Activated naive CD4-positive, alpha-beta T cell treated with anti-CD3 and anti-CD28 coated beads, Interleukin-2, amount 10 ng/mL, durations not matched to agents 7 days and 5 days (primary cell): ENCODE measurements at regions not wholly inside any gene's neighbourhood (a gene's known extent, or its start where the extent isn't known, plus 50 kb on each side); places are given as distances from the start of the nearest gene placed in this dataset.

Source experiments
- CTCF ChIA-PET: fragments of 350-600 bp; sonication (Branson Sonifier 250); formaldehyde crosslinking; loops from one replicate; lab custom pipeline; 2021; ENCODE audit warnings: antibody characterized with exemption; lab: Charles Lee
- DNase-seq: peaks from one replicate; pipeline ENCODE4 v3.0.0-alpha.2; 2020
- H3K27ac Mint-ChIP-seq: one replicate; pipeline ENCODE4 v1.8.0; 2021; ENCODE audit warnings: mild to moderate bottlenecking, moderate library complexity, mixed read lengths
- H3K27me3 Mint-ChIP-seq: one replicate; pipeline ENCODE4 v1.8.0; 2021; ENCODE audit warnings: mild to moderate bottlenecking, mixed read lengths
- H3K36me3 Mint-ChIP-seq: one replicate; pipeline ENCODE4 v1.8.0; 2021; ENCODE audit warnings: mixed read lengths
- H3K4me1 Mint-ChIP-seq: one replicate; pipeline ENCODE4 v1.8.0; 2021; ENCODE audit warnings: mixed read lengths
- H3K4me3 Mint-ChIP-seq: one replicate; pipeline ENCODE4 v1.8.0; 2021; ENCODE audit warnings: mild to moderate bottlenecking, moderate library complexity, mixed read lengths
- H3K9me3 Mint-ChIP-seq: one replicate; pipeline ENCODE4 v1.8.0; 2021; ENCODE audit warnings: mixed read lengths

GRCh38 chr17:72175787-72176515 lies 55.1 kb downstream of the SOX9 start:
- H3K27ac Mint-ChIP-seq, result no peak overlapping the region
- H3K4me3 Mint-ChIP-seq, result no peak overlapping the region
- CTCF ChIA-PET, result no interaction called here
- no peak for DNase-seq
- no peaks in the 10 kb centered on the region for H3K36me3 Mint-ChIP-seq
- no peaks in the 10 kb centered on the region for H3K4me1 Mint-ChIP-seq
- H3K27me3 Mint-ChIP-seq, result no peaks in the 10 kb centered on the region
- peaks cover 3% of the 10 kb centered on the region for H3K9me3 Mint-ChIP-seq

DNA sequence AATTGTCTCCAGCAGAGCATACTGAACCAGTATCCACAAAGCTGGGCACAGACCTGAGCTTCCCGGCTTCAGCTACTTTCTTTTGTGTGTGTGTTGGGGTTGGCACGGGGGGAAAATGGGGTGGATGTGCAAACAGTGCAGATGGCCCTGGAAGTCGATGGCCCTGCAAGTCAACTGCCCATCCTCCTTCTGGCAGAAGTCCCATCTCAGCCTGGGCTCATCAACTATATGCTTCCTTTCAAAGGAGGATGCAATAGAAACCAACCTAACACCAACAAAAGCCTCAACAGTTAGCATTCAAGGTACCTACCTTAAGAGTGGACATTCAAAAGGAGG lies 55.7 kb downstream of the SOX9 start:
- no peak overlapping the region for H3K27ac Mint-ChIP-seq
- no peaks in the 10 kb centered on the region for H3K4me1 Mint-ChIP-seq
- DNase-seq, result no peak
- peaks cover 3% of the 10 kb centered on the region for H3K9me3 Mint-ChIP-seq
- no peak overlapping the region for H3K4me3 Mint-ChIP-seq
- H3K36me3 Mint-ChIP-seq, result no peaks in the 10 kb centered on the region
- CTCF ChIA-PET, result no interaction called here
- no peaks in the 10 kb centered on the region for H3K27me3 Mint-ChIP-seq

- no peak for DNase-seq
- Mint-ChIP-seq H3K9me3 (peaks cover 3% of the 10 kb centered on the region), H3K27ac (no peak overlapping the region), H3K4me1 (no peaks in the 10 kb centered on the region), H3K4me3 (no peak overlapping the region), H3K27me3 (no peaks in the 10 kb centered on the region), H3K36me3 (no peaks in the 10 kb centered on the region)
- CTCF ChIA-PET, result no interaction called here
Measured at GRCh38 chr17:72176951-72177660, 56.3 kb downstream of the SOX9 start.

GRCh38 chr17:72177738-72178137 lies 56.9 kb downstream of the SOX9 start:
- DNase-seq, result no peak
- CTCF ChIA-PET, result no interaction called here
- Mint-ChIP-seq H3K27ac (no peak overlapping the region), H3K4me1 (no peaks in the 10 kb centered on the region), H3K36me3 (no peaks in the 10 kb centered on the region), H3K9me3 (peaks cover 3% of the 10 kb centered on the region), H3K4me3 (no peak overlapping the region), H3K27me3 (no peaks in the 10 kb centered on the region)

DNA sequence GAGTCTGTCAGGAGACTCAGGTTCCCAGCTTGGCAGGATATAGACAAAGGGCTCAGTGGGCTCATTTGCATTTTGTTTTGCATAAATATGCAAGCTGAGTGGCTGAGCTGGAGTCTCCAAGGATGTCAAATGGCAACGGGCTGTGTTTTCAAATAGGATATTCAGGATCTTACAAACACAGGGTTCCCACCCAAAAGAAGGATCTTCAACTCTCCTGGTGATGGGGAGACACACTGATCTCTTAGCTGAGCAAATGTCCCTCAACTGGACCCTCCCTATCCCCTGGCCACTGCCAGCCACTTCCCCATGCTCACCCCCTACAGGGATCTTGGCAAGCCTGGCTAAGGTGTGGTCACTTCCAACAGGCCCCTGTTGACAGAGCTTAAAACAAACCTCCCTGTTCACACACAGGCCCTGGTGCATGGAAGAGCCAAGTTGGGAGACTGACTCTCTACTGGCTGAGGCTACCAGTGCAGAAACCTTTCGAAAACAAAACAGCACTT lies 61.6 kb downstream of the SOX9 start:
- no peak overlapping the region for H3K4me3 Mint-ChIP-seq
- no peaks in the 10 kb centered on the region for H3K4me1 Mint-ChIP-seq
- CTCF ChIA-PET, result no interaction called here
- H3K9me3 Mint-ChIP-seq, result peaks cover 3% of the 10 kb centered on the region
- no peak for DNase-seq
- no peak overlapping the region for H3K27ac Mint-ChIP-seq
- H3K27me3 Mint-ChIP-seq, result no peaks in the 10 kb centered on the region
- no peaks in the 10 kb centered on the region for H3K36me3 Mint-ChIP-seq

DNA sequence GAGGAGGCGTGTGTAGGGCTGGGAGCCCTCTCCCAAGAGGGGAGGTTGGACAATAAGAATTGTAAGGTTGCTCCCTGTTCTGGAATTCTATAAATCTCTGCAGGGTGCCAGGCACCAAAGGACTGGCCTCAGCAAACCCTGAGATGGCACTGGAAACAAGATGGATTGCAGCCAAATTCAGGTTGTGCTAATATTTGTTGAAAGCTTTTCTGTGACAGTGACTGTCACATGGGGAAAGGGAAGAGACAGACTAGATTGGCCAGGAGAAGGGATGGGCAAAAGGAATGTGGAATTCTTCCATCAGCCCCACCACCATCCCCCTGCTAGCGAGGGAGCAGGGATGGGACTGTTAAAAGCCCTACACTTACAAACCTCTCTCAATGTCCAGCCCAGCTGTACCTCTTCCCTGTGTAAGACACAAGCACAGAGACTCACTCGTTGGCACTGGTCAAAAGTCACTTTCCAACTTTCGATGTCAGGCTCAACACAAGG lies 62.4 kb downstream of the SOX9 start:
- Mint-ChIP-seq H3K27ac (no peak overlapping the region), H3K4me1 (no peaks in the 10 kb centered on the region), H3K36me3 (no peaks in the 10 kb centered on the region), H3K9me3 (peaks cover 1% of the 10 kb centered on the region), H3K27me3 (no peaks in the 10 kb centered on the region), H3K4me3 (no peak overlapping the region)
- CTCF ChIA-PET, result no interaction called here
- no peak for DNase-seq

DNA sequence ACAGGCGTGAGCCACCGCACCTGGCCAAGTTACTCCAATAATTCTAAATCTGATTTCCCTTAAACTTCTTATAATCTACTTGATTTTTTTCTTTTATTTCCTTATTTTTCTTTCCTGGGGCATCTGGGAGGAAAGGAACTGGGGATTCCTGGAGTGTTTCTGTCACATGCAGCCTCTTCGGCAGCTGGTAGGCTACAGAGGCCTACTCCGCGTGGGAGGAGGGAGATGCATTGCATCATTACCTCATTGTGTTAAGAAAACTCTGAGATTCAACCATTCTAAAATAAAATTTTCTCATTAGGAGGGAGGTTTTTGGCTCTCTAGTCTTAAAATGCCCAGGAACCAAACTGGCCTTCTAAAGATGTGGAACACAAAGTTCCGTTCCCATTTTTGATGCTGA lies 64.0 kb downstream of the SOX9 start:
- CTCF ChIA-PET, result no interaction called here
- no peaks in the 10 kb centered on the region for H3K36me3 Mint-ChIP-seq

DNA sequence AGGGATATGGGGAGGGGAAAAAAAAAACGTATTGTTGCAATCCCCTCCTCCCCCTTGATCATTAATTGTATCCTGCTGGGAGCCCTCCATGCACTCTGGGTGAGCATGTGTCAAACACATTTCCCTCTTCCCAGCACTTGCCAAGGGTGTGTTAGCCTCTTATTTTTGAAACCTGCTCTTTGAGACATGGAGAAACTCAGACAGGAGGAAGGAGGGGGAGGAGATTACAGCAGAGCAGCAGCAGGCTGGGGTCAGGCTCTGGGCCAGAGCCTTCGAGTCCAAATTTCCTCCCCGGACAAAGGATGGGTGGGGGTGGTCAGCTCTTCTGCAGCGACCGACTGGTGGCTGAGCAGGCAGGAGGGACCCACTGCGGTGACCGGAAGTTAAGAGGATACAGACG lies 64.7 kb downstream of the SOX9 start:
- Mint-ChIP-seq H3K4me3 (no peak overlapping the region), H3K36me3 (no peaks in the 10 kb centered on the region), H3K4me1 (no peaks in the 10 kb centered on the region), H3K27ac (no peak overlapping the region), H3K27me3 (no peaks in the 10 kb centered on the region), H3K9me3 (peaks cover 4% of the 10 kb centered on the region)
- CTCF ChIA-PET, result no interaction called here
- DNase-seq, result no peak

More for the DNA sequence above, 64.0 kb downstream of the SOX9 start:
- Mint-ChIP-seq H3K4me3 (no peak overlapping the region), H3K4me1 (no peaks in the 10 kb centered on the region), H3K27me3 (no peaks in the 10 kb centered on the region), H3K9me3 (peaks cover under 1% of the 10 kb centered on the region), H3K27ac (no peak overlapping the region)
- no peak for DNase-seq

- H3K9me3 Mint-ChIP-seq, result peaks cover 6% of the 10 kb centered on the region
- H3K27ac Mint-ChIP-seq, result no peak overlapping the region
- DNase-seq, result no peak
- H3K27me3 Mint-ChIP-seq, result no peaks in the 10 kb centered on the region
- no peak overlapping the region for H3K4me3 Mint-ChIP-seq
- no peaks in the 10 kb centered on the region for H3K4me1 Mint-ChIP-seq
- no peaks in the 10 kb centered on the region for H3K36me3 Mint-ChIP-seq
- CTCF ChIA-PET, result no interaction called here
Measured at GRCh38 chr17:72187556-72187955, 66.7 kb downstream of the SOX9 start.

GRCh38 chr17:72188801-72189200 lies 68.0 kb downstream of the SOX9 start:
- H3K4me1 Mint-ChIP-seq, result no peaks in the 10 kb centered on the region
- DNase-seq, result no peak
- no peaks in the 10 kb centered on the region for H3K36me3 Mint-ChIP-seq
- H3K27me3 Mint-ChIP-seq, result no peaks in the 10 kb centered on the region
- H3K27ac Mint-ChIP-seq, result no peak overlapping the region
- peaks cover 9% of the 10 kb centered on the region for H3K9me3 Mint-ChIP-seq
- CTCF ChIA-PET, result no interaction called here
- H3K4me3 Mint-ChIP-seq, result no peak overlapping the region

DNA sequence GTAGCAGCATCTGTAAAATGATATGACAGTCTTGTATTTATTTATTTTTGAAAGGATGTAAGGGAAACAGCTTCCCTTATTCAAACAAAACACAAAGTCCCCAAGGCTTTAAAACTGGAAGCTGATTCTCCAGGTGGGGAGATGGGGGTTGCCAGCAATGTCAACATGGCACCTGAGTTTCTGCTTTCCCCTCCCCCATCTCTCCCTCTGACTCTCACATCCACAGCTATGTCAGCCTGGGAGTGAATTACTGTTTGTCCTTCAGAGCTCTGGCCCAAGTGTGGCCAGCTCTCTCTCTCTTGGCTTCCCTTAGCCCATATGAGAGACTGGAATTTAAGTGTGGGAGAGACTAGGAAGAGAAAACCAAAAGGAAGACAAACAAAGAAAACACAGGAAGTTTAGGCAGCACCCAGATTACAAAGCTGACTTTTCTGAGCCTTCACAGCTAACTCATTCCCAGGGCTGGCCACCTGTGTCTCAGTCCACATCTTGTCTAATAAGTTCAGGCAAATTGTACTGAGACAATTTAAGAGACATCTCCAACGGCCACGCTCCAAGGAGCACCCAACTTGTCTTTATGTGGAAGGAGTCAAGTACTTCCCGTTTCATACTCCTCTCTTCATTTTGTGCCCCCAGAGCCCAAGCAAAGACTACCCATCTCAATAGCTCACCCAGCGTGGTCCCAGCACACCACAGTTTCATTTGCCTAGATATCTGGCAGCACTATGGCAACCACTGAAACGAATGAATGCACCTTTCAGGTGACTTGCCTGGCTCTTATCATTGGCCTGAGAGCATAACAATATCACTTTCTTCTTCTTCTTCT lies 69.2 kb downstream of the SOX9 start:
- Mint-ChIP-seq H3K27me3 (no peaks in the 10 kb centered on the region), H3K4me1 (no peaks in the 10 kb centered on the region)
- CTCF ChIA-PET, result no interaction called here

GRCh38 chr17:72191356-72191755 lies 70.5 kb downstream of the SOX9 start:
- Mint-ChIP-seq H3K4me3 (no peak overlapping the region), H3K27ac (no peak overlapping the region), H3K9me3 (peaks cover 11% of the 10 kb centered on the region), H3K4me1 (no peaks in the 10 kb centered on the region), H3K36me3 (no peaks in the 10 kb centered on the region), H3K27me3 (no peaks in the 10 kb centered on the region)
- CTCF ChIA-PET, result no interaction called here
- no peak for DNase-seq

More for the DNA sequence above, 69.2 kb downstream of the SOX9 start:
- H3K9me3 Mint-ChIP-seq, result peaks cover 9% of the 10 kb centered on the region
- no peaks in the 10 kb centered on the region for H3K36me3 Mint-ChIP-seq
- no peak for DNase-seq
- no peak overlapping the region for H3K27ac Mint-ChIP-seq
- no peak overlapping the region for H3K4me3 Mint-ChIP-seq

GRCh38 chr17:72191921-72192799 lies 71.3 kb downstream of the SOX9 start:
- H3K4me3 Mint-ChIP-seq, result no peak overlapping the region
- CTCF ChIA-PET, result no interaction called here
- H3K4me1 Mint-ChIP-seq, result no peaks in the 10 kb centered on the region
- DNase-seq, result no peak
- H3K9me3 Mint-ChIP-seq, result peaks cover 13% of the 10 kb centered on the region
- H3K36me3 Mint-ChIP-seq, result no peaks in the 10 kb centered on the region
- H3K27ac Mint-ChIP-seq, result no peak overlapping the region
- no peaks in the 10 kb centered on the region for H3K27me3 Mint-ChIP-seq

DNA sequence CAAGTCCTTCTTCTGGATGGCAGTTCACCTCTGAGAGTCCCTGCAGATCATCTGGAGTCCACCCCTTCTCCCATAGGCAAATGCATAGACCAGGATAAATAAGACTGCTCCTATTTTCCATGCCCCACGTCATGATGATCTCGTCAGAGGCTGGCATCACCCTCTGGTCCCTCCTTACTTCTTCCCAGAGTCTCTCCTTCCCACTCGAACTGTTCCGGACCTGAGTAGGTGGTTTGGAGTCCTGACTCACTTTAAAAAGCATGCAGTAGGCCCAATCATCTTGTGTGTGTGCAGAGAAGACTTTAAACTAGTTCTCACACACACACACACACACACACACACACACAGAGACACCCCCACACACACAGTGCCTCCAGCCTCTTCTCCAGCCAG lies 72.0 kb downstream of the SOX9 start:
- DNase-seq, result no peak
- H3K4me3 Mint-ChIP-seq, result no peak overlapping the region
- no peaks in the 10 kb centered on the region for H3K27me3 Mint-ChIP-seq
- peaks cover 13% of the 10 kb centered on the region for H3K9me3 Mint-ChIP-seq
- H3K27ac Mint-ChIP-seq, result no peak overlapping the region
- CTCF ChIA-PET, result no interaction called here
- no peaks in the 10 kb centered on the region for H3K4me1 Mint-ChIP-seq
- H3K36me3 Mint-ChIP-seq, result no peaks in the 10 kb centered on the region
